WERI-Rb-1 (cell line): ENCODE measurements at regions not wholly inside any gene's neighbourhood (a gene's known extent, or its start where the extent isn't known, plus 50 kb on each side); places are given as distances from the start of the nearest gene placed in this dataset.

Source experiments
- DNase-seq: peaks from one replicate; pipeline ENCODE4 v3.0.0-alpha.2; 2020
- H3K27ac ChIP-seq: fragments of 250-450 bp; sonication (Bioruptor Pico); 2 replicates; pipeline ENCODE4 v1.5.1; 2020; ENCODE audit warnings: mild to moderate bottlenecking, moderate library complexity
- H3K27me3 ChIP-seq: fragments of 250-450 bp; sonication (Bioruptor Pico); 2 replicates; pipeline ENCODE4 v1.5.1; 2021; ENCODE audit warnings: mild to moderate bottlenecking, low read depth, moderate library complexity; ENCODE audit not compliant: insufficient read depth, severe bottlenecking
- H3K36me3 ChIP-seq: fragments of 250-450 bp; sonication (Bioruptor Pico); 2 replicates; pipeline ENCODE4 v1.5.1; 2020; ENCODE audit warnings: mild to moderate bottlenecking, moderate library complexity
- H3K4me3 ChIP-seq: 2 replicates; pipeline ENCODE4 v1.5.1; 2011; ENCODE audit warnings: low read depth, mild to moderate bottlenecking, control low read depth, low read length
- H3K9me3 ChIP-seq: fragments of 250-450 bp; sonication (Bioruptor Pico); 2 replicates; pipeline ENCODE4 v1.5.1; 2021; ENCODE audit warnings: mild to moderate bottlenecking, moderate library complexity; ENCODE audit not compliant: severe bottlenecking
- CTCF ChIP-seq: IDR thresholded peaks from 2 replicates; pipeline ENCODE4 v1.5.1; 2011; ENCODE audit warnings: low read depth, mild to moderate bottlenecking, control low read depth, inconsistent platforms, low read length

DNA sequence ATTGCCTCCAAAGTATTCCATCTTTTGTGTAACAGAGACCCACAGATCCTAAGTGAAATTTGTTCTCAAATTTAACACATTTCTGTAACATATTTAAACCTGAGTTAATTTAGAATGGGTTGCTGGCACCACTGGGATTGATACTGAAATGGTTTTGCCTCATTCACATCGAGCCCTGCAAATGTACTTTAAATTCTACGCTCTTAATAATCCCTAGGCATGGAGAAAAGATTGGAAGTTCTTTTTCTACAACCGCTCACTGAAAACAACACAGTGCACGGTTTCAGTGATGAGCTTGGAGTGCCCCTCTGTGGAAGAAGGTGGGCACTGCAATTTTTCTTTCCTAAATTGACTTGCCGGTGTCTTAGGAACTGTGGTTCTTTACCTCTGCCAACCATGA lies 109.9 kb upstream of the ATP11B start:
- TF ChIP-seq CTCF = peak; percentile 86
- H3K9me3 ChIP-seq = no peaks in the 10 kb centered on the region
- peak; percentile 60 for DNase-seq
- peaks cover 70% of the 10 kb centered on the region for H3K27me3 ChIP-seq
- no peaks in the 10 kb centered on the region for H3K36me3 ChIP-seq
- no peak overlapping the region for H3K4me3 ChIP-seq
- no peak overlapping the region for H3K27ac ChIP-seq

- Histone ChIP-seq H3K27me3 (peaks cover 69% of the 10 kb centered on the region), H3K27ac (no peak overlapping the region), H3K36me3 (no peaks in the 10 kb centered on the region), H3K9me3 (no peaks in the 10 kb centered on the region), H3K4me3 (no peak overlapping the region)
- no peak for DNase-seq
- no peak for TF ChIP-seq CTCF
Measured at GRCh38 chr3:182683858-182684257, 109.4 kb upstream of the ATP11B start.

DNA sequence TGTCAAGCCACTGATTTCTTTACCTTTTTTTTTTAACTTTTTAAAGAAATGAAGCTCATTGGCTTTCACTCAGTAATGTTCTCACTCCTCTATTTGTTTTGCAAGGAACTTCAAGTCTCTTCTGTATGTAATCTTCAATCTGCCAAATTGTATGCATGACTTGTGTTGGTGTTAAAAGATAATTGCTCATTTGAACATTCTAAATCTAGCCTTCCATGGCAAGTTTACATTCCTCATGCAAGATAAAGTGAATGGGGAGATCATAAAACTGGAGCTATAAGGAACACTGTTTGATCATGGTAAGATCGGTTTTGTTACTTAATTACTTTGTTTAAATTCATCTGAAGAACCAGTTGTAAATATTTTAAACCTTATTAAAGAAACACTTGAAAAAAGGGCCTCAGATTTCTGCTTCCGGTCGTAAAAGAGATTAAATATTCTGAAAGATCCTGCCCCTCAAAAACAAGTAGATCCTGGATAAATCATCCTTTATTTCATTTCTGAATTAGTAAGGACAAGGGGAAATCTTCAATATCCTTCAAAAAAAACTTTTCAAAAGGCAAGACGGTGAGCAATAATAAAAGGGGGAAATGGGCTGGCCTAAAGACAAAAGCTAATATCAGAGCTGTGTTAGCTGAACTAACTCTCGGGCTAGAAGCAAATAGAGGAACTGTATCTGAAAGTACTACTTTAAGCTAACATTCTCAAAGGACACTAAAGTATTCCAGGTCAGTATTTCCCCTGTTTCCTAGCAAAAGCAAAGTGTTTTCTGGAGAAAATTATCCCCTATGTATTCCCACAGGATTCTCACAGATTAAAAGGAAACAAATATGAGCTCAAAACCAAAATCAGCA lies 107.0 kb upstream of the ATP11B start:
- TF ChIP-seq CTCF = no peak
- H3K36me3 ChIP-seq = no peaks in the 10 kb centered on the region

DNA sequence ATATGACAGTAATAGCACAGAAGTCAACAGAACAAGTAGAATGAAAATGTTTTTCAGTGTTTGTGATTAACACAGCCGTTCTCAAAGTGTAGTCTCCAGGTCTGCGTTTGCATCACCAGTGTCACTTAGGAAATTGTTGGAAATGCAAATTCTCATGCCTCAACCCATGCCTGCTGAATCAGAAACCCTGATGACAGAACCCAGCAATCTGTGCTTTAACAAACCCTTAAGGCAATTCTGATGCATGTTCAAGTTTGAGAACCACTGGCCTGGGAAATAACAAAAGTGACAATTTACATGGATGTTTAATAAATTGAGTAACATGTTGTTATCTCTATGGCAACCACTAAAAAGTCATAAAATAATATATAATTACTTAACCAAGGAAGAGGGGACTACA lies 103.1 kb upstream of the ATP11B start:
- Histone ChIP-seq H3K4me3 (no peak overlapping the region), H3K36me3 (no peaks in the 10 kb centered on the region), H3K27me3 (peaks cover 24% of the 10 kb centered on the region), H3K27ac (no peak overlapping the region), H3K9me3 (no peaks in the 10 kb centered on the region)
- DNase-seq = no peak
- no peak for TF ChIP-seq CTCF

More for the DNA sequence above, 107.0 kb upstream of the ATP11B start:
- H3K4me3 ChIP-seq = no peak overlapping the region
- no peak overlapping the region for H3K27ac ChIP-seq
- no peaks in the 10 kb centered on the region for H3K9me3 ChIP-seq
- peaks cover 58% of the 10 kb centered on the region for H3K27me3 ChIP-seq
- DNase-seq = no peak

- peaks cover 10% of the 10 kb centered on the region for H3K27me3 ChIP-seq
- H3K36me3 ChIP-seq = no peaks in the 10 kb centered on the region
- H3K4me3 ChIP-seq = no peak overlapping the region
- H3K27ac ChIP-seq = no peak overlapping the region
- DNase-seq = no peak
- no peaks in the 10 kb centered on the region for H3K9me3 ChIP-seq
- no peak for TF ChIP-seq CTCF
Measured at GRCh38 chr3:182692021-182692420, 101.3 kb upstream of the ATP11B start.

DNA sequence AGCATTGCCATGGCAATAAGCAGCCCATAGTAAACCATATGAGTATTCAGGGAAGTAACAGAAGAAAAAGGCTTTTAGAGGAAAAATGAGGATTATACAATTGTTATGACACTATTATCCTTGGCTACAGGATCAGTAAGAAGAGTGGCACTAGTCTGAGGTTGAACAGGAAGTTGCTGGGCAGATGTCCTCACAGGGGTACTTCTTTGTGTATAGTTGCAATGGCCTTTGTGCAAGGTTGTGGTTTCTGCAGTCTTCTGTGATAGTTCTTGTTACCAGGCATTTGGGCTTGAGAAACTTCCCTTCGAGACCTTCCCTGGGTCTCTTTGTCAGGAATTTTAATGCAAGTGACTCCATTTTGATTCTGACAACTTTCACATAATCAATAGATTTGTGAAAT lies 100.6 kb upstream of the ATP11B start:
- Histone ChIP-seq H3K4me3 (no peak overlapping the region), H3K27ac (no peak overlapping the region), H3K27me3 (peaks cover 7% of the 10 kb centered on the region), H3K9me3 (no peaks in the 10 kb centered on the region), H3K36me3 (no peaks in the 10 kb centered on the region)
- DNase-seq = no peak
- no peak for TF ChIP-seq CTCF
